ENCODE measurements at regions not wholly inside any gene's neighbourhood (a gene's known extent, or its start where the extent isn't known, plus 50 kb on each side); places are given as distances from the start of the nearest gene placed in this dataset.

- no CpG with 5 or more reads among the region's 4 CpGs for WGBS (ENCODE audit: insufficient coverage, low lambda C conversion rate)
- Histone ChIP-seq H3K9me3 (ENCODE audit: control insufficient read depth, low read depth, low read length) (peaks cover 4% of the 10 kb centered on the region), H3K4me1 (ENCODE audit: control insufficient read depth, insufficient read depth, low read length) (no peaks in the 10 kb centered on the region), H3K27me3 (ENCODE audit: control insufficient read depth, insufficient read depth, low read length) (no peaks in the 10 kb centered on the region), H3K36me3 (ENCODE audit: control insufficient read depth, insufficient read depth, low read length) (no peaks in the 10 kb centered on the region), H3K27ac (ENCODE audit: low read length) (no peak overlapping the region), H3K4me3 (ENCODE audit: low read length) (no peak overlapping the region)
- no peak for DNase-seq
These were observed 862.6 kb downstream of the BCL11A start for GRCh38 chr2:59690849-59691248.

- no CpG with 5 or more reads among the region's 1 CpG for WGBS (ENCODE audit: insufficient coverage, low lambda C conversion rate)
- Histone ChIP-seq H3K27me3 (ENCODE audit: control insufficient read depth, insufficient read depth, low read length) (no peaks in the 10 kb centered on the region), H3K9me3 (ENCODE audit: control insufficient read depth, low read depth, low read length) (no peaks in the 10 kb centered on the region), H3K4me1 (ENCODE audit: control insufficient read depth, insufficient read depth, low read length) (peaks cover 3% of the 10 kb centered on the region), H3K36me3 (ENCODE audit: control insufficient read depth, insufficient read depth, low read length) (no peaks in the 10 kb centered on the region), H3K4me3 (ENCODE audit: low read length) (no peak overlapping the region), H3K27ac (ENCODE audit: low read length) (no peak overlapping the region)
- no peak for DNase-seq
These were observed 868.7 kb downstream of the BCL11A start for GRCh38 chr2:59684771-59685166.

GRCh38 chr2:59684116-59684770 is 869.2 kb downstream of the BCL11A start:
- no peak overlapping the region for H3K4me3 ChIP-seq (ENCODE audit: low read length)
- H3K36me3 ChIP-seq (ENCODE audit: control insufficient read depth, insufficient read depth, low read length), result no peaks in the 10 kb centered on the region
- DNase-seq, result no peak
- 50% methylated on average over 1 of the region's 4 CpGs for WGBS (ENCODE audit: insufficient coverage, low lambda C conversion rate)
- H3K4me1 ChIP-seq (ENCODE audit: control insufficient read depth, insufficient read depth, low read length), result peaks cover 3% of the 10 kb centered on the region
- H3K27ac ChIP-seq (ENCODE audit: low read length), result no peak overlapping the region
- no peaks in the 10 kb centered on the region for H3K9me3 ChIP-seq (ENCODE audit: control insufficient read depth, low read depth, low read length)
- no peaks in the 10 kb centered on the region for H3K27me3 ChIP-seq (ENCODE audit: control insufficient read depth, insufficient read depth, low read length)

- H3K9me3 ChIP-seq (ENCODE audit: control insufficient read depth, low read depth, low read length), result no peaks in the 10 kb centered on the region
- DNase-seq, result no peak
- no CpG with 5 or more reads among the region's 1 CpG for WGBS (ENCODE audit: insufficient coverage, low lambda C conversion rate)
- H3K4me3 ChIP-seq (ENCODE audit: low read length), result no peak overlapping the region
- peaks cover 3% of the 10 kb centered on the region for H3K4me1 ChIP-seq (ENCODE audit: control insufficient read depth, insufficient read depth, low read length)
- H3K36me3 ChIP-seq (ENCODE audit: control insufficient read depth, insufficient read depth, low read length), result no peaks in the 10 kb centered on the region
- H3K27ac ChIP-seq (ENCODE audit: low read length), result no peak overlapping the region
- no peaks in the 10 kb centered on the region for H3K27me3 ChIP-seq (ENCODE audit: control insufficient read depth, insufficient read depth, low read length)
These were observed 872.6 kb downstream of the BCL11A start for GRCh38 chr2:59680863-59681262.

GRCh38 chr2:59677158-59677557 is 876.3 kb downstream of the BCL11A start:
- Histone ChIP-seq H3K4me1 (ENCODE audit: control insufficient read depth, insufficient read depth, low read length) (no peaks in the 10 kb centered on the region), H3K36me3 (ENCODE audit: control insufficient read depth, insufficient read depth, low read length) (no peaks in the 10 kb centered on the region), H3K9me3 (ENCODE audit: control insufficient read depth, low read depth, low read length) (no peaks in the 10 kb centered on the region), H3K27me3 (ENCODE audit: control insufficient read depth, insufficient read depth, low read length) (no peaks in the 10 kb centered on the region), H3K27ac (ENCODE audit: low read length) (no peak overlapping the region), H3K4me3 (ENCODE audit: low read length) (no peak overlapping the region)
- WGBS (ENCODE audit: insufficient coverage, low lambda C conversion rate), result 90% methylated on average over 2 of the region's 2 CpGs
- no peak for DNase-seq

- no peaks in the 10 kb centered on the region for H3K4me1 ChIP-seq (ENCODE audit: control insufficient read depth, insufficient read depth, low read length)
- H3K27ac ChIP-seq (ENCODE audit: low read length), result no peak overlapping the region
- DNase-seq, result no peak
- H3K4me3 ChIP-seq (ENCODE audit: low read length), result no peak overlapping the region
- H3K9me3 ChIP-seq (ENCODE audit: control insufficient read depth, low read depth, low read length), result no peaks in the 10 kb centered on the region
- no peaks in the 10 kb centered on the region for H3K27me3 ChIP-seq (ENCODE audit: control insufficient read depth, insufficient read depth, low read length)
- WGBS (ENCODE audit: insufficient coverage, low lambda C conversion rate), result no CpG with 5 or more reads among the region's 1 CpG
- H3K36me3 ChIP-seq (ENCODE audit: control insufficient read depth, insufficient read depth, low read length), result no peaks in the 10 kb centered on the region
These were observed 879.4 kb downstream of the BCL11A start for GRCh38 chr2:59674100-59674499.

GRCh38 chr2:59665021-59665420 is 888.4 kb downstream of the BCL11A start:
- no peaks in the 10 kb centered on the region for H3K4me1 ChIP-seq (ENCODE audit: control insufficient read depth, insufficient read depth, low read length)
- no peak overlapping the region for H3K27ac ChIP-seq (ENCODE audit: low read length)
- no peaks in the 10 kb centered on the region for H3K9me3 ChIP-seq (ENCODE audit: control insufficient read depth, low read depth, low read length)
- no peak overlapping the region for H3K4me3 ChIP-seq (ENCODE audit: low read length)
- no peaks in the 10 kb centered on the region for H3K27me3 ChIP-seq (ENCODE audit: control insufficient read depth, insufficient read depth, low read length)
- H3K36me3 ChIP-seq (ENCODE audit: control insufficient read depth, insufficient read depth, low read length), result no peaks in the 10 kb centered on the region
- DNase-seq, result no peak
- WGBS (ENCODE audit: insufficient coverage, low lambda C conversion rate), result no CpG with 5 or more reads among the region's 10 CpGs

GRCh38 chr2:59662127-59662861 is 891.2 kb downstream of the BCL11A start:
- DNase-seq, result no peak
- Histone ChIP-seq H3K36me3 (ENCODE audit: control insufficient read depth, insufficient read depth, low read length) (no peaks in the 10 kb centered on the region), H3K27me3 (ENCODE audit: control insufficient read depth, insufficient read depth, low read length) (no peaks in the 10 kb centered on the region), H3K27ac (ENCODE audit: low read length) (no peak overlapping the region), H3K4me3 (ENCODE audit: low read length) (no peak overlapping the region), H3K9me3 (ENCODE audit: control insufficient read depth, low read depth, low read length) (no peaks in the 10 kb centered on the region), H3K4me1 (ENCODE audit: control insufficient read depth, insufficient read depth, low read length) (no peaks in the 10 kb centered on the region)
- WGBS (ENCODE audit: insufficient coverage, low lambda C conversion rate), result 92% methylated on average over 2 of the region's 11 CpGs

- H3K4me3 ChIP-seq (ENCODE audit: low read length), result no peak overlapping the region
- no peak overlapping the region for H3K27ac ChIP-seq (ENCODE audit: low read length)
- WGBS (ENCODE audit: insufficient coverage, low lambda C conversion rate), result no CpG with 5 or more reads among the region's 4 CpGs
- H3K27me3 ChIP-seq (ENCODE audit: control insufficient read depth, insufficient read depth, low read length), result no peaks in the 10 kb centered on the region
- no peak for DNase-seq
- H3K36me3 ChIP-seq (ENCODE audit: control insufficient read depth, insufficient read depth, low read length), result no peaks in the 10 kb centered on the region
- no peaks in the 10 kb centered on the region for H3K9me3 ChIP-seq (ENCODE audit: control insufficient read depth, low read depth, low read length)
- no peaks in the 10 kb centered on the region for H3K4me1 ChIP-seq (ENCODE audit: control insufficient read depth, insufficient read depth, low read length)
These were observed 893.2 kb downstream of the BCL11A start for GRCh38 chr2:59660262-59660661.

GRCh38 chr2:59658906-59659635 is 894.4 kb downstream of the BCL11A start:
- Histone ChIP-seq H3K9me3 (ENCODE audit: control insufficient read depth, low read depth, low read length) (no peaks in the 10 kb centered on the region), H3K4me1 (ENCODE audit: control insufficient read depth, insufficient read depth, low read length) (no peaks in the 10 kb centered on the region), H3K36me3 (ENCODE audit: control insufficient read depth, insufficient read depth, low read length) (no peaks in the 10 kb centered on the region), H3K4me3 (ENCODE audit: low read length) (no peak overlapping the region), H3K27ac (ENCODE audit: low read length) (no peak overlapping the region), H3K27me3 (ENCODE audit: control insufficient read depth, insufficient read depth, low read length) (no peaks in the 10 kb centered on the region)
- DNase-seq, result peak; percentile 36 to 44
- 67% methylated on average over 1 of the region's 7 CpGs for WGBS (ENCODE audit: insufficient coverage, low lambda C conversion rate)

All from large intestine (tissue), 3 donors.